Activated T-cell treated with anti-CD3 and anti-CD28 coated beads for 4 hours (primary cell): ENCODE measurements at regions not wholly inside any gene's neighbourhood (a gene's known extent, or its start where the extent isn't known, plus 50 kb on each side); places are given as distances from the start of the nearest gene placed in this dataset.
"Not testable (repeated sequence)": the region's sequence is repeated elsewhere in the genome, so short reads cannot be mapped to it uniquely, and the experiment has no call there.

Experiments used
- DNase-seq: peaks from one replicate; pipeline ENCODE4 v3.0.0-alpha.2; 2020

DNA sequence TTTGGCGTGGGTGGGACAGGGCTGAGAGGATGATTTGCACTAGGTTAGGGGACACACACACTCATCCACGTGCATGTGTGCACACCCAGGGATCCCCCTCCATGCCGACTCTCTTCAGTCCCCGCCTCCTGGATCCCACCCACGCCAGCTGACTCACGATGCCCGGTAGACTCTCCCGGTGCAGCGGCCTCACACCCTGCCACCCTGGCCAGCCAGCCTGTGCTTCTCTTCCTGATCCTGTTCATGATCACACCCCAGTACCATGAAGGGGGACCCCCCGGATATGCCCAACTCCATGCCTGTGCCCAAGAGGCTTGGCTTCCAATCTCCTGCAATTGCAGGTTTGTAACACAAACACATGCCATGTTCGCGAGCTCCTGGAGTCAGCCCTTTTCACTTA is 157.8 kb upstream of the HDAC4 start:
- DNase-seq, result no peak

DNA sequence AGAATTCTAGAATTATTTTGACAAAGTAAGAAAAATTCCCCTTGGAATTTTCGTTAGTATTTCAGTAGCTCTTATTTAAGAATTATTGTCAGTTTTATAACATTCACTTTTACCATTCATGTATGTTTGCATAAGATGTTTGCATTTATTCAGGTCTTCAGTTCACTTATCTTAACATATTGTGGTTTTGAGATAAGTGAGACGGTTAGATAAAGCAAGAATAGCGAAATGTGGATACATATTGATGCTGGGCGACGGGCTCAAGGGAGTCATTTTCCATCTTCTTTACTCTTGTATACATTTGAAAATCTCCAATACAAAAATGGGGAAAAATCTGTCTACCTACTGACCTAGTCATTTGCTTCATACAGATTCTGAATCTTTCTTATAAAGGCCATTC is 156.7 kb upstream of the HDAC4 start:
- no peak for DNase-seq

DNA sequence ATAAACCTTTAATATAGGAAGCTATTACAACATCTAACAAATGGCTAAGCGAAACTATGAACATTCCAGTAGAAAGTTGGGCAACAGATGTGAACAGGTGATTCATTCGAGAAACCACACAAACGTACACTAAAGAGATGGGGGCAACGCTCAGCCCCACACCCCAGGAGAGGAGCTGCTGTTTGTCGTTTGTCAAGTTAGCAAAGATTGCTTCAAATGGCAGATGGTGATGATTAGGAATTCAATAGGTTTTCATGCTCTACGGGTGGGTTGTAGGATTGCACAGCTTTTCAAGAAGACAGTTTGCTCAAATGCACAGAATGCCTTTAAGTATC is 154.7 kb upstream of the HDAC4 start:
- no peak for DNase-seq

DNA sequence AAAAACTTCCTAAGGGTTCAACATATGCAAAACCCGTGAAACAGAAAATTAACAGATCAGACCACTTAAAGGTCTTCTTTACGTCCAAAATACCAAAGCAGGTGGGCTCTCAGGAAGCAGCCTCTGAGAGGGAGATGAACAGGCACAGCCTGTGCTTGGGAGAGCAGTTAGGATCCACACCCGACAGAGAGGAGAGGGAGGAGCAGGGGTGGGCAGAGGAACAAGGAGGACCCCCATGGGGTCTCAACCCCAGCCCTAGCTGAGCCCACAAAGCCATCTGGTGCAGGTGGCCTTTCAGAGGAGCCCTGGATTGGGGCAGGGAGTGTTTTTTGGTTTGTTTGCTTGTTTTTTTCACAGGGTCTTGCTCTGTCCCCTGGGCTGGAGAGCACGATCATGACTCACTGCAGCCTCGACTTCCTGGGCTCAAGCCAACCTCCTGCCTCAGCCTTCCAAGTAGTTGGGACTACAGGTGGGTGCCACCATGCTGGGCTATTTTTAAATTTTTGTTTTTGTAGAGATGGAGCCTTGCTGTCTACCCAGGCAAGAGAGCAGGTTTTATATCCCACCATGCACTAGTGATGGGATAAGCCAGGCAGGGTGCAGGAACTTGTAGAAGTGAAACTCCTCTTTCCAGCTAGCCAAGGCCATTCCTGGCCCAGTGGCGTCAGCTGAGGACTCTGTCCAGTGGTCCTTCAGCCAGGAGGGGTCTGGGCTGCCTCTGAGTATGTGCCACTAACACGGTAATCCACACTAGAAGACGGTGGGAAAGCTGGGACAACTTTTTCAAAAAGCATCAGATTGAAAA is 154.1 kb upstream of the HDAC4 start:
- DNase-seq, result no peak

DNA sequence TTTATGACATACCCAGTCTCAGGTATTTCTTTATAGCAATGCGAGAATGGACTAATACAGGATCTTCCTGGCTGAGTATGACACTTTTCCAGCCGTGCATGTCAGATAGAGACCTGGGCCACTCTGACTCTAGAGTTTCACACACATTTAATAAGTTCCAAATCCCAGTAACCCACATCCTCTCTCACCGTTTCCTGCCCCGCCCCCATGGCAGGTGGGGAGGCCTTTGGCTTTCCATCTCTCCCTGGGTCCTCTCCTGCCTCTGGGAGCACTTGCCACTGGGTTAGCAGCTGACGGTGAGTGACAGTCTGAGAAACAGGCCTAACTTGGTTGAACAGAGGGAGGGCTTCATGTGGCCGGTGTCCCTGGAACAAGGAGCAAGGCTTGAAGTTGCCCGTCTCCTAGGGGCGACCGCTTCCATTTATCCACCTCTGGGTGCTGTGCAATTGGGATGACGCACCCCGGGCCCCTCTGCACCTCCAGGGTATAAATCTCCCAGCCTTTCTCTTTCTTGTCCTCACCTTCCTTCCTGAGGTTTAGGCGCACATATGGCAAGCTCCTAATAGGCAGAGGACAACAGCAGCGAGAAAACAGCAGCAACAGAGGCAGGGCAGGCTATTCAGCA is 152.7 kb upstream of the HDAC4 start:
- no peak for DNase-seq

DNA sequence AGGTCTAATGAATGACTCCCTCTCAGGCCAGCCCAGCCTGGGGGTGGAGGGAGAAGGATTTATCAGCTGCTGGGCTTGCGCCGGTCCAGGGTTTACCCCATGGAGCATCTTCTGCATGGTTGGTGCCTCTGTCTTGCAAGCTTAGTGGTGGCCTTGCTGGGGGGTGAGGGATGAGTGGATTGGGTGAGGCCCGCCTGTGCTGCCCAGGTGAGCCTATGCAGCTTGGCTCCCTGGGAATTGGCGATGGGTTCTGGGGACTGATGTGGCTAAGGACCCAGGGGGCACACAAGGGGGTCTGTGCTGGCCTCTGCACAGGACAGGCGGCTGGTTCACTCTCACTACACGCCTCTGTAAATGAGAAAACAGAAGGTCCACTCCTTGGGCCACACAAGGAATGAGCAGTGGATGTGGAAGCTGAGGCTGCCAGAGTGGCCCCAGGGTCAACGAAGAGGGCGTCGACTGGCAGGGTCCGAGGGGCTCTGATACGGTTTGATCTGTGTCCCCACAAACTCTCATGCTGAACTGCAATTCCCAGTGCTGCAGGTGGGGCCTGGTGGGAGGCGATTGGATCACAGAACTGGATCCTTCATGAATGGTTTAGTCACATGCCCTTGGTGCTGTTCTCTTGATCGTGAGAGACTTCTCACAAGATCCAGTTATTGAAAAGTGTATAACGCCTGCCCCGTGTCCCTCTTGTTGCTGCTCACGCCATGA is 151.6 kb upstream of the HDAC4 start:
- no peak for DNase-seq

DNA sequence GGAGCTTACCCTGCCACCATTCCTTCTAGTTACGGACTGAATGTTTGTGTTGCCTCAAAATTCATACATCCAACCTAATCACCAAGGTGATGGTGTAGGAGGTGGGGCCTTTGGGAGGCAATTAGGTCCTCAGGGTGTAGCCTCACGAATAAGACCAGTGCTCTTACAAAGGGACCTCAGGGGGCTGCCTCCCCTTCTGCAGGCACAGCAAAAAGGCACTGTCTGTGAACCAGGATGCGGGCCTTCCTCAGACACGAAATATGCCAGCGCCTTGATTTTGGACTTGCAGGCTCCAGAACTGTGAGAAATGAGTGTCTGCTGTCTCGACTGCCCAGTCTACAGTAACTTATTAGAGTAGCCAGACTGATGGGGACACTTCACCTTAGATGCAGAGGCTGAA is 150.4 kb upstream of the HDAC4 start:
- no peak for DNase-seq

DNA sequence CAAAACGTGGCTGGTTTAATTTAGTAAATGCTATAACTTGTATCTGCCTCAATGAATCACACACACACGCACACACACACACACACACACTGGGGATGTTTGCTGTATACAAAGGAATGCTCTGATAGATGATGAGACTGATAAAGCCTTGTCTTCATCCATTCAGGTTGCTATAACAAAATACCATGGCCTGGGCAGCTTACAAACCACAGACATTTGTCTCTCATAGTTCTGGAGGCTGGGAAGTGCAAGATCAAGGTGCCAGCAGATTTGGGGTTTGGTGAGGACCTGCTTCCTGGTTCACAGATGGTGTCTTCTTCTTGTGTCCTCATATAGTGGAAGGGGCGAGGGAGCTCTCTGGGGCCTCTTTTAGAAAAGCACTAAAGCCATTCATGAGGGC is 149.5 kb upstream of the HDAC4 start:
- DNase-seq, result no peak

DNA sequence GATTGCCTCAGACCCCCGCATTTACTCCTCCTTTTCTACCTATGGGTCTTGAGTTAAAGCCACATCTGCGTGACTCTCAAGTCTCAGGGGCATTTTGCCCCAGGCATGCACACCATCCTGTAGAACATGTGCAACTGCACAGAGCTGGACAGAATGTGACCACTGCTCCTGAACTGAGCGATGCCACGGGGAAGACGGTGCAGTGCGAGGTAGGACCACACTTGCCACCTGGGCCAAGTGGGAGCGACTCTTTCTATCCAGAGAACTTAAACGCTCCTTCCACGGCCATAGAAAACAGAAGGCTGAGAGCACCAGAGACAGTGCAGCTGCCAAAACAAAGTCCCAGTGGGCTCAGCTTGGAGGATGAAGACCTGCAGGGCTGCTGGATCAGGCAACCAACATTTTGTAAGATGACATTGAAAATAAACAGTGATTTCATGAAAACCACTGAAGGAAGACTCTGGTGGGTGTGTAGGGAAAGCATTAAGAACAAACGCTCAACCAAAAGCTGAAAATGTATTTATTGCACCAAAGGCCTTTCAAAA is 149.0 kb upstream of the HDAC4 start:
- DNase-seq, result no peak

DNA sequence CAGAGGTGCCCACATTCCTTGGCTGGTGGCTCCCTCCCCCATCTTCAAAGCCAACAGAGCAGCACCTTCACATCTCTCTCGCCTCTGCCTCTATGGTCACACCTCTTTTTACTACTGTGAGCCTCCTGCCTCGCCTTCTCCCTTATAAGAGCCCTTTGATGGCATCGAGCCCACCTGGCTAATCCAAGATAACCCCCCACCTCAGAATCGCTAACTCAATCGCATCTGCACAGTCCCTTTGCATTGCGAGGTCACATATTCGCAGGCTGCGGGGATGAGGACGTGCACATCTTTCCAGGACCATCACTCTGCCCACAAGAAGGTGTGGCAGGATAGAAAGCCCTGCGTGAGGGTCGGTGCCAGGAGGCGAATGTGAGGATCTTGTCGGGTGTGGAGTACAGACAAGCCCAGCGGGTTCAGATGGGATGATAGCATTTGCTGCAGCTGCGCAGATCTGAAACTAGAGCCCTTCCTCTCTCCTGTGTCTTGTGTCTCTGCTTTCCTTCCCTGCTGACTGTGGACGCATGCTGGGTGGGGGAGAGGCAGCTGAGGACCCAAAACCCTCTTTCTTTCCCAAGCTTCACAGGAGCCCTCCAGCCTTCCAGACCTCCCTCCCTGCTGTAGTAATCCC is 148.3 kb upstream of the HDAC4 start:
- no peak for DNase-seq

DNA sequence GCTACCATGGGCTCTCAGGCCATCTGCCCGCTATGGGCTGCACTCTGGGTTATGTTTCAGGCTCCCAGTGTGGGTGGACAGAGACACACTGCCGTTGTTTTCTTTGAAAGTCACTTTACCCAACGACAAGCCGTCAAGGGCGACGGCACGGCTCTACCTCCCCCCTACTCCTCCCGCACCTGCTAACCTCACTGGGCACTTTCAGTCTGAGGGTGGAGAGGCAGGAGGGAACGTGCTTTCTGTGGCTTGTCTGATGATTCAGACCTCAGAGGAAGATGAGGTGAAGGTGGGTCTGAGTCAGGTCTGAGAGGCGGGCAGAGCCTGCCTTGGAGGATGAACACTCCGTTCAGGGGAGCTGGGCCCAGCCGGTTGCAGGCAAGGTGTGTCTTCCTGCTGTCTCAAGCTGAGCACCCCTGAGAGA is 147.6 kb upstream of the HDAC4 start:
- DNase-seq, result peak; percentile 42

DNA sequence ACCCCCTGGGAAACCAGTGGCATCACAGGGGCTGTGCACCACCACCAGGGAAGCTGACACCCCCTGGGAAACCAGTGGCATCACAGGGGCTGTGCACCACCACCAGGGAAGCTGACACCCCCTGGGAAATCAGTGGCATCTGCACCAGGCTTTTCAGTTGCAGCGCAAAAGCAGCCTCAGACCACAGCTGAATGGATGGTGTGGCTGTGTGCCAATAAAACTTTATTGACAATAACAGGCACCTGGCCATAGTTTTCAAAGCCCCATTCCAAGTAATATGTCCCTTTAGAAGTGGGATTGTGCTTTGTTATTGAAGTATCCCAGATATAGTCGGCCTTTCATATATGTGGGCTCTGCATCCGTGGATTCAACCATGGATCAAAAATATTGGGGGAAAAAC is 146.3 kb upstream of the HDAC4 start:
- DNase-seq, result not testable (repeated sequence)

DNA sequence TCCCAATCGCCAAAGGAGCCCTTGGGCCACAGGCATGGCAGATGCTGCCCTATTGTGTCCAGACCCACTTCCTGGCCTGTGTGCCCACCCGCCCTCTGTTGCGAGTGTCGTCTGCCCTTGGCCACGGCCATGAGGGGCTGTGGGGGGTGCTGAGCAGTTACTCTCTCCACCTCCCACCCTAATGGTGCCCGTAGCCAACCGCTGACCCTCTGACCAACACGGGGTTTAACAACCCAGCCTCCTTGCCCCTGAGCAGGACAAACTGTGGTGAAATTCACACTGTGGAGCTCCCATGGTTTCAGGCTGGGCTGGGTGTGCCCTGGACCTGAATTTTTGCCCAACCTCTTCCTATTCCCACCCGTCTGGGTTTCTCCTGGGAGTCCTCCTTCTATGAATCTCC is 145.7 kb upstream of the HDAC4 start:
- no peak for DNase-seq

DNA sequence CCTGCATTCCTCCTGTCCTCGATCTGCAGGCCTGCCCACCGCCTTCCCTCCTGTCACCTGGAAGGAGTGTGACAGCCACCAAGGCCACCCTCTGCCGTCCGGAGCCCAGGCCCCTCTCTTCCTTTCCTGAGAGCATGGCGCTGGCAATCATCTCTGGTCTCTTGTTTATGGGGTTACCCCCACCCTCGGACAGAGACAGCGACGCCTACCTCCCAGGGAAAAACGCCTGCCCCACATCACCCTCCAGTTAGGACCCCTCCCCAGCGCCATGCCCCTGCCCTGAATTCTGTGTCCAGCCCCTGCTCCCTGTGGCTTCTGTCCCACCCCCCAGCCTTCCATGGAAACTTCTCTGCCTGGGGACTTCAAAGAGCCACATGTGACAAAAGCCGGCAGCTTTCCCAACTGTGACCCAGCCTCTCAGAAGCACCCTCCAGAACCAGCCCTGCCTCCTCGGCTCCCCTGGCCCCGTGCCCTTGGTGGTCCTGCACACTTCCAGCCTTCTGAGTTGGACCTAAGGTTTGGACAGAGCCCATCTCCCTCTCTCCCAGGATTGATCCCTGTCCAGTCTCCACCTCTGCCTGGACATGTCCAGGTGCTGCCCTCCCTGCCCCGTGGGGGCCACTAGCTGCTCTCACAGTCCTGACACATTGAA is 145.0 kb upstream of the HDAC4 start:
- DNase-seq, result no peak

DNA sequence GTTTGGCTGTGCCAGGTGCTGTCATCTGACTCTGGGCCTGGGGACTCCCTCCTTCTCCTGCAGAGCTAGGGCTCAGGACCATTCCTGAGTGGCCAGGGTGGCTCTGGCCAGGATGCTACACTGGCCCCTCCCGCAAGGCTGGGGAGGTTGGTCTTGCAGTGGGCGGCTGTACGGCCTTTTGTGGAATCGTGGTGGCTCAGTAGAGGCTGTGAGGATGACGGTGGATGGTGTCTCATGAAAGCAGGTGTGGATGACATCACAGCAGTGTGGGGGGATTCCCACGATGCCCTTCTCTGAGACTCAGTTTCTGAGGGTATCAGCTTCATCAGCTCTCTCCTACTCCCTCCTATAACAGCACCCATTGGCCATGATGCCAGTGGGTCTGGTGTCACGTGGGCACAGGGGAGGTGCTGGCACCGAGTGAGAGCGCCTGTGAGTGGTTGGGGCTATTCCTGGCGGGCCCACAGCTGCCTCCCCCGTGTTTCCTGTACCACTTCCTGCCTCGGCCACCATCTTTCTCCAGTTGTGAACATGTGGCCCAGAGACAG is 144.2 kb upstream of the HDAC4 start:
- DNase-seq, result peak; percentile 33

DNA sequence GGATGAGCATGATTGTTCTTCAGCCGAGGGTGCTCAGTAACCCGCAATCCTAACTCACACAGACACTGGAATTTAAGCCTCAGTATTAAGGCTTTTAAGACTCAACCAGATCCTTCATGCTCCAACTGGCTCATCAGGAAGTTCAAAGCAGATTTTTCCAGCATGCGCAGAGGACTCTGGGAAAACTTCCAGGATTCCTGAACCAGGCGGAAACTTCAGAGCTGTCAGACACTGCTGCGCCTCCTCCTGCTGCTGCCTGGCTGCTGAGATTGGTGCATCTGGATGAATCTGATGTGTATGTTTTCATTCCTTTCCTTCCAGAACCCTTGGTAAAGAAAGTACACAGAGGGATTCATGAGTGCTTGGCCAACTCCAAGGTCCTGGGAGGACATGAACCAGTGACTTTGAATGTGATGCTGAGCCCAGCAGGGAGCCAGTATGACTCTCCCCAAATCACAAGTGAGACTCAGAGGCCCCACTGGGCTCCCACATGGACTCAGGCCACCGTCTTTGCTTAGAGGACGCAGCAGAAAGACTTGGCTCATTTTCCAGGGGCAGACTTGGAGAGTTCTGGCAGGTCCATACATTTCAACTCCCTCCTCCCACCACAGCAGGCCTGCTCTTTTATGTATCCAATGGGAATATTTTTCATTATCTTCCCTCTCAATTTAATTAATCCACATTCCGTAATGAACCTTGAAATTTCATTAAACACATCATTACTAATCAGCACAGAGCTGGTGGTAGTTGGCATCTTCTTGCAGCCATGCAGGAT is 143.5 kb upstream of the HDAC4 start:
- no peak for DNase-seq

DNA sequence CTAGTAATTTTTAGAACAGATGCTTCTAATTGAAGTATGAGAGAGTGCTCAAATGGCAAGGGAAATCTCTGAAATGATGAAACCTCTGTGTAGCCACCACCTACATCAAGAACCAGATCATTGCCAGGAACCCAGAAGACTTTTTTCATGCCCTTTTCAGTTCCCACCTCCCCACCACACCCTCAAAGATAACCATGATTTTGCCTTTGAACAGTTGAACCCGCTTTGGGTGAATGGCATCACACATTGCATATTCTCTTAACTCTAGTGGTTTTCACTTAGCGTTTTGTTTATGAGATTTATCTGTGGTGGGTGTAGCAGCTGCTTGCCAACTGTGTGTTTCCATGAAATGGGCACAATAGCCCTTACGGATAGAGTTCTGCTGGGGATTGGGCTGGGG is 142.9 kb upstream of the HDAC4 start:
- DNase-seq, result no peak

DNA sequence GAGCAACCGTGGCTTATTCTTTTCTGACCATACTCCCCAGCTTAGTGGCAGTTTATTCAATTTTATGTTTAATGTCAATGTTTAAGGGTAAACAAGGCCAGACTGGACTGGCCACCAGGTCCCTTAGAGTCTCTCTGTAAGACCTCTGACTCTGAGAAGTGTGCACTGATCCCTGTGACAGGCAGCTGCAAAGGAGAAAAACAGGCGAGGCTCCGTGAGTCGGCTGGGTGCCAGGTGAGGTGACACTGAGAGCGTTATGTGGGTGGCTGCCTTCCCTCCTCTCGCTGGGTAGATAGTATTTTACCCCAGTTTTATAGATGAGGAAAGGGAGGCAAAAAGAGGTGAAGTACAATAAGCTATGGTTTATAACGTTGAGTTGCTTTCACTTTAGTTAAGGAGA is 139.4 kb upstream of the HDAC4 start:
- DNase-seq, result no peak

DNA sequence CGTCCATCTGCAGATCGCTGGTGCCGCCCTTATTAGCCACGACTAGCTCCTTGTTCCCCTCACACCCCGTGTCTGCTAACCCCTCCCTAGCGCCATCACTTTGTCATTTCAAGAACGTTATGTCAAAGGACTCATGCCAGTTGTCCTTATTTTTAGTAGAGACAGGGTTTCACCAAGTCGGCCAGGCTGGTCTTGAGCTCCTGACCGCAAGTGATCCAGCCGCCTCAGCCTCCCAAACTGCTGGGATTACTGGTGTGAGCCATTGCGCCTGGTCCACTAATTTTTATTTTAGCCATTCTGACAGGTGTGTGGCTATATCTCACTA is 138.9 kb upstream of the HDAC4 start:
- no peak for DNase-seq

DNA sequence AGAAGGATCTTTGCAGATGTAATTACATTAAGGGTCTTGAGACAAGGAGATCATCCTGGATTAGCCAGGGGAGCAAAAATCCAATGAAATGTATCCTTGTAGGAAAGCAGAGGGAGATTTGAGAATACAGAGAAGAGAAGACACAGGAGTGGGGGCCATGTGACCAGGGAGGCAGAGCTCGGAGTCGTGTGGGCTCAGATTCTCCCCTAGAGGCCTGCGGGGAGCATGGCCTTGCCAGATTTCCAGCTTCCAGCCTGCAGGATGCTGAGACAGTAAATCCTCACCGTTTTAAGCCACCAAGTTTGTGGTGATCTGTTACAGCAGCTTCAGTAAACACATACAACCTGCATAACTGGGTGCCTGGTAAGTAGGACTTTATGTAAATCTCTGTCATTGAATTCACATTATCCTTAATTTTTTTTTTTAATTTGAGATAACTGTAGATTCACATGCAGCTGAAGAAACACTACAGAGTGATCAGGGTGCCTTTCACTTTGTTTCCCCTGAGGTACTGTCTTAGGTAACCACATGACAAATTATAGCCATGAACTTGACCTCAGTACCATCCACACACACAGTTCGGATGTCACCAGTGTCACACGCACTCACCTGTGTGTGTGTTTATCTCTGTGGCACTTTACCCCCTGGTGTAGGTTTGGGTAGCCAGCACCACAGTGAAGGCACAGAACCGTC is 138.4 kb upstream of the HDAC4 start:
- DNase-seq, result no peak

DNA sequence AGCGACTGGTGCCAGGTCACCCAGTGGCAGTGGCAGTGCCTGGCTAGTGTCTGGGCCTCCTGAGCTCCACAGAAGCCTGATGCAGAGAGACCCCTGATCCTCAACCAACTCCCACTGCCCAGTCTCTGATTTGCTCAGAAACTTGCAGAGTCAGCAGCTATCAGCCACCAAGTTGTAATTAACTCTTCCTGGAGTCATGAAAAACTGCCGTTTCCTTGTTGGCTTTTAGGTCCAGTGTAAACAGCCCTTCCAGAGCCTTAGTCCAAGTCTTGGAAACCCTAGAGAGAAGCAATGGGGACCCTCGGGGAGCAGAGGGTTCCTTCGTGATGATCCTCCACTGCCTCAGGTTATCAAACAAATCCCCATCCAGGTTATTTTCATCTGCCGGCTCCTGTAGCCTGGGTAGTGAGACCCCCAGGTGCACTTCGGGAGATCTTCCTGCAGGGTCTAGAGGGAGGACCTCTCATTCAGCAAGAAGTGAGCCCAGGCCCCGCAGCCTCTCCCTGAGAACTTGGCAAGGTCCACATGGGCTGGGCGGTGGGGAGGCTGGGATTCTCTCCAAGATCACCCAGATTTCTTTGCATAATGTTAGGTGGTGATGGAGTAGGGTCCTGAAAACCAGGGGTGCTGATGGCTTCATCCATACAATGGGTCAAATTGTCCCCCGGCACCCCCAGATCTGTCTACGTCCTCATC is 137.7 kb upstream of the HDAC4 start:
- DNase-seq, result no peak
